Neural progenitor cell (in vitro differentiated cells): ENCODE measurements at regions not wholly inside any gene's neighbourhood (a gene's known extent, or its start where the extent isn't known, plus 50 kb on each side); places are given as distances from the start of the nearest gene placed in this dataset.

Experiments used
- CTCF ChIP-seq: fragments of 200-600 bp; sonication (generic); IDR thresholded peaks from 2 replicates; pipeline ENCODE4 v1.5.1; 2017; ENCODE audit warnings: antibody characterized with exemption, mild to moderate bottlenecking
- EZH2 ChIP-seq: fragments of 200-600 bp; sonication (generic); IDR thresholded peaks from 2 replicates; pipeline ENCODE4 v1.6.1; 2017; ENCODE audit warnings: antibody characterized with exemption, mild to moderate bottlenecking, moderate library complexity

- no peak for TF ChIP-seq CTCF
- no peak for TF ChIP-seq EZH2
Measured at GRCh38 chr14:97703006-97703760, 906.0 kb downstream of the VRK1 start.
